ENCODE measurements at regions not wholly inside any gene's neighbourhood (a gene's known extent, or its start where the extent isn't known, plus 50 kb on each side); places are given as distances from the start of the nearest gene placed in this dataset.

DNA sequence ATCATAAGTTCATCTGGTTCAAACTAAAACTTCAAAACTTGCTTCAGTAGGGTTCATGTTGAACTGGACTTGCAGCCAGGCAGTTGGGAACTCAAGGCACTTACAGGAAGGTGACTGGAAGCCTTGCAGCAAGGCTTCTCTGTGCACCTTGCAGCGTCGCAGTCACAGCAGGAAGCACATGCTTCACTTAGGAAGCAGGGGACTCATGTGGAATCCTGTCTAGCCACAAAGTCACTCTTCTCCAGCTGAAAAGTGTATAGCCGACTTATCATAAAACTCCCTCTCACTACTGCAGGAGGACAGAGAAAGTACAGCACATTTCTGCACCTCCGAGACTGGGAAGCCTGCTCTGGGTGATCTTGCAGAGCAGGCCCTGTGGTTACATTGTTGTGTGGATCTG lies 114.0 kb upstream of the PRB2 start:
- TF ChIP-seq CTCF (conservative IDR thresholded peaks at IDR 0.05 in 1 of 2, IDR thresholded peaks at IDR 0.05 in 1 of 2; ENCODE audit: low read depth in 1 of 2, low read length in 2 of 2), result no peak
- no peak for TF ChIP-seq EZH2 (IDR thresholded peaks at IDR 0.05; ENCODE audit: low read length, missing control alignments)
